COLO668 (cell line): ENCODE measurements at regions not wholly inside any gene's neighbourhood (a gene's known extent, or its start where the extent isn't known, plus 50 kb on each side); places are given as distances from the start of the nearest gene placed in this dataset.

Source experiments
- DNase-seq: peaks from one replicate; lab custom pipeline; 2025; ENCODE audit not compliant: unreplicated experiment; lab: John Stamatoyannopoulos, UW

DNA sequence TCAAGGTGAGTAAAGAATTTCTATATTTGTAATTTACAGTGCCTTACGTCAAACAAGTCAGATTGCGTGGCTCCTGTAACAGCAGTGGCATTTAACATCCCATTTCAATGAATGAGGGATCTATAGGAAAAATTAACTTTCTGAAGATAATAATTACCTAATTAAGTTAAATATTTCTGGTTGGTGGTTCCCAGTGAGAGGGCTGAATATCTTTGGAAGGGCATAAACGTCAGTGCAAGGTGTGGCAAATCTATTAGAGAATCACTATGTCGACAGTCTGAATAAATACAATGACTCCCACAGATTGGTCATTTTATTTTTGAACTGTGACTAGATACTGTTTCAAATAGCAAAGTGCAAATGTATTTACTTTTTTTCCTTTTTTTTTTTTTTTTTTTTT is 80.0 kb downstream of the S1PR1 start:
- no peak for DNase-seq

DNA sequence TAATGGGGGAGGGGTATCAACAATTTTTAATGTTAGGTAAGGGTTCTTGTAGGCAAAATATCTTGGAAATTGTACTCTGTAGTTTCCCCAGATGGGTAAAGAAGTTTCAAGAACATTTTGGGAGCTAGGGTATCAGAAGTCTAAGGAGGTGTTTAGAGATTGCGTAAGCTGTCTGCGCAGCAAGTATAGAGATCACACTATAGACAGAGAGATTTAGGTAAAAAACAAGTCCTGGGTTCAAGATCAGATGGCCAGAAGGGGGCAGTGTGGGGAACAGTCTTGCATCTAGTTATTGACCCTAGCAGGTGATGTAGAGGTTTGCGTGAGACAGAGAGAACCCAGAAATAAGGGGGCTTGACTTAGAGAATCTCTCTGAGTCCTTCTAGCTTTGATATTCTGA is 80.8 kb downstream of the S1PR1 start:
- DNase-seq: no peak

DNA sequence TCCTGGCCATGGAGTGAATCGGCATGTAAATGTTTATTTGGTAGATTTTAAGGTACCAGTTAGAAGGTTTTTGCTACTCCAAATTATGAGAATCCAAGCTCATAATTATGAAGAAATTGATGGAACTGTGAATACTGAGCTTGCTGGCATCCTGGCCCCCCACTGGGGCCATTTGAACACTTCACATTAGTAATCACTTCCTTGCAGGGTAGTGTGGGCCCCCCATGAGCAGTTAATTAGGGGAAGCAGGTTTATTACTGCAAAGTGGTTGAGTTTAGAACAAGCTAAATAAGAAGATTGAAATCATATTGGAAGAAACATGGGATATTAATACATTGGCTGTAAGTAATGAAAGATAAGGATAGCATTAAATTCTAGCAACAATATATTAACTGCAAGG is 86.7 kb downstream of the S1PR1 start:
- DNase-seq: no peak

DNA sequence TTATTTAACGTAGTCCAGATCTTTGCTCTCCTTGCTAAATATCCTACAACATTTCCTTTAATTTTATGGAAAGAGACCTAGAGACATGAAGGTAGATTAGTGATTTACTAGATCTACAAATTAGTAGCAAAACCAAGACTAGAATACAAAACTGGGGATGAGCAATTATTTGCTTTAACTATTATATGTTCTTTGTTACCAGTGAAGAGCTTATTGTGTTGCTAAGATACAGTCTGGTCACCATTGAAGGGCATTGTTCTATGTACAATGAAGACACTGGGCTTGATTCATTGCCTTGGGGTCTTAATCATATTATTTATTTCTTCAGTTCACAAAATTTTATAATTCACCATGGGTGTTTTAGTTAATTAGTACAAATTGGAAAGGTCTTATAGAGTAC is 88.3 kb downstream of the S1PR1 start:
- DNase-seq: no peak

DNA sequence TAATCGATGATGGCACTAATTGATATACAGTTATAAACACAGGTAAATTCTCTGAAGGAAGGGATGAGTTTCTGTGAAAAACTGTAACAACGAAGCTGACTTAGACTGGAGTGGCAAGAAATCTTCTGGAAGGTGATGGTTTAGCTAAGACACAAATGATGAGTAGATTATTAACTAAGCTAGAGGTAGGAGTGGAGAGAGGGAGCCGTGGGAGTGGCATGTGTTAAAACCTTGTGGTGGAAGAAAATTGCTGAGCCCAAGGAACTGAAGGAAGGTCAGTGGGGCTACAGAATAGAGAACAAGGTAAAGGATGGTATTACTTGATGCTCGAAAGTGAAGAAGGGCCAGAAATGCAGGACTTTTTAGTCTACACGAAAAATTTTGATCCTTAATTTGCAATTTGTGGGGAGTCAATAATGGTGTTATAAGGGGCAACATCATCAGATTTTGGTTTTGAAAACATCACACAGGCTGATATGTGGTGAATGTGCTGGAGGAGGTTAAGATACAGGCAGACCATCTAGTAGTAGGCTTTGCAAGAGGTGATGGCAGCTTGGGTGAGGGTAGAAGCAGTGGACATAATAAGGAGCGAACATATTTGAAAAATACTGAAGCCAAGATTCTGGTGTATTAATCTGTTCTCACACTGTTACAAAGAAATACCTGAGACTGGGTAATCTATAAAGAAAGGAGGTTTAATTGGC is 93.8 kb downstream of the S1PR1 start:
- no peak for DNase-seq

DNA sequence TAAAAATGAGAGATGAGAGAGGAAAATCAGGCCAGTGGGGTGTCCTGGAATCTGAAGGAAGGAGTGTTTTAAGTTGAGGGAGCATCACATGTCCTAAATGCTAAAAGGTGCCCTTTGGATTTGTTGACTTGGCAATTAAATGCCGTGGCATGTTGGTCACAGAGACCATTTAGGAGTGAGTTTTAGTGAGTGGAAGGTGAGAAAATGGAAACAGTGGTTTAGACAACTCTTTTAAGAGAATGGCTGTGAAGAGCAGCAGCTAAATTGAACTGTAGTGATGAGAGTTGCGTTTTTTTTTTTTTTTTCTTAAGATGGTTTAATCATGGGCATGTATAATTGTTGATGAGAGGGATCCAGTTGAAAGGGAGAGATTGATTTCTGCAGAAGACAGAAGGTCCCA is 95.0 kb downstream of the S1PR1 start:
- no peak for DNase-seq

DNA sequence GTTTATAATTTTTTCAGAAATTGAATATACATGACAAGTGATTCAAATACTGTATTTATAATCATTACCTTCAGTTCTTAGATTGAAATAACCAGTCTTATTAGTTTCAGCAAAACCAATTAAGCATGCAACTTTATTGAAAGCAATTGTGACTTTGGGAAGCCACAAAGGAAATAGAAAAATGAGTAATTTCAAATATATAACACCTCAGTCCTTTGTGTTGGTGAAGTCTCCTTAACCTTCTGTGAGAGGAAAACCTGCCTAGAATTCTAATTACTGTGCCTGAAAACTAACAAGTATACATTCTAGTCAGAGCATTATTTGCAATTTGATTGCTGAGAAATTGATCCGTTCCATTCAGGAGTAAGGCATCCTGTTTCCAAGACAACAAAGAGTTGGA is 95.8 kb downstream of the S1PR1 start:
- DNase-seq: no peak

DNA sequence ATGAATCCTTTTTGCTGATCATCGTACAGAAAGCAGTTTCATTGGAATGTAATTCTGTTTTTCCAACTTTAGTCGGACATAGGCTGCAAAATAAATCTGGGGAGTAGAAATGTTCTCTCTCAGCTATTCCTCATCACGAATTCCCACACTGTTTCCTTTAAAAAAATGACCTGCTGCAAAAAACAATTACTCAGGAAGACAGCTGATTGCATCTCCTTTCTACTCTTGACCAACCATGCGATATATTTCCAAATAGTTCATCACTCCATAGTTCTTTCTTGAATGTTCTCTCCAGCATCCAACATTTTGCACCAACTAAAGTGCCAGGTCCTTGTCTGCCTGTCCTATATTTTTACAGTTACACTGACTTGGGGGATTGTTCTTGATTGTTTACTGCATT is 96.4 kb downstream of the S1PR1 start:
- no peak for DNase-seq

DNA sequence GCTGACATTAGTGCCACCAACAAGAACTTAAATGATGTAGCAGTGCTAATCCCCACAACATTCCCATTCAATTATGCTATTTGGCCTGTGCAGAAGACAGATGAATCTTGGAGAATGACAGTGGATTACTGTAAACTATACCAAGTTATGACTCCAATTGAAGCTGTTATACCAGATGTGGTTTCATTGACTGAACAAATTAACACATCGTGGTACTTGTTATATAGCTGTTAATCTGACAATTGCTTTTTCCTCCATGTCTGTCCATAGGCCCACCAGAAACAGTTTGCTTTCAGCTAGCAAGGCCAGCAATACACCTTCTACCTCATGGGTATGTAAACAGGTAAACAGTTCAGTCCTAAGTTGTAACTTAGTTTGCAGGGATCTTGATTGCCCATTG is 101.1 kb downstream of the S1PR1 start:
- DNase-seq: no peak

DNA sequence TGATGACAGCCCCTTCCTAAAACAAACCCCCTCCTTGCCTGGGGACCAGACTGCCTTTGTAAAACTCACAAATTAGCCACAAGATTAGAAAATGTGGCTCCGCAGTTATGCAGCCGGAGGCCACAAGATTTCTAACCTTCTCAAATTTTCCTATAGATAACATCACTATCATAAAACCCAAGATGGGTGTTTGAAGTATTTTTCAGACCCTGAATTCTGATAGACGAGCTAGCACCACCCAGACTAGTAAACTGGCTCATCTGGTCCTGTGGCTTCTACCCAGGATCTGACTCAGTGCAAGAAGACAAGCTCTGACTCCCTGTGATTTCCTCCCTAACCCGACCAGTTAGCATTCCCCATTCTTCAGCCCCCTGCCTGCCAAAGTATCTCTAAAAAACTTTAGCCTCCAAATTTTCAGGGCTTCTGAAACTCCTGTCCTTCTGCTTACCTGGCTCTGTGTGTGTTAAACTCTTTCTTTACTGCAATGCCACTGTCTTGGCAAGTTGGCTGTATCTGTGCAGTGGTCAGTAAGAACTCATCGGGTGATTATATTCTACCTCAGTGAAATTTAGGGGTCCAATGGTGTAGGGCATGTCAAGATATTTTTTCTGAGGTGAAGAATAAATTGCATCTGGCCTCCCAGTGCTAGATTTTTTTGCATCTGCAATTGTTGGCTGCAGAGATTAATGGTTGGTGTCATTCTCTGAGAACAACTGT is 102.1 kb downstream of the S1PR1 start:
- no peak for DNase-seq

DNA sequence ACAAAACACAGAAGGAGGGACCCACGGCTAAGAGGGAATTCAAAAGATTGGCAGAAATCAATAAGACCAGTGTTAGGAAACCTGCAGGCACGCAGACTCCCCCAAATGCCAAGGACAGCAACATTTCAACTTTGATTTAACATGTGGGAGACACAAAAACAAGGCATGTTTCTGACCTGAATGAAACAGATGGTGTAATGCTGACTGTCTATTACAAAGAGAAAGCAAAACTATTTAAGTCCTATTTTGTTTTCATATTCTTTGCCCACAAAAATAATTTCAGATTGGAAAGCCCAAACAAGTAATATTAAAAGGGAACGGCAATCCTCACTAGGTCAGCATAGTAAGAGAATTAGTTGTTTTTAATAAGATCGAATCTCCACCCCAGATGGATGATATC is 107.9 kb downstream of the S1PR1 start:
- DNase-seq: no peak

DNA sequence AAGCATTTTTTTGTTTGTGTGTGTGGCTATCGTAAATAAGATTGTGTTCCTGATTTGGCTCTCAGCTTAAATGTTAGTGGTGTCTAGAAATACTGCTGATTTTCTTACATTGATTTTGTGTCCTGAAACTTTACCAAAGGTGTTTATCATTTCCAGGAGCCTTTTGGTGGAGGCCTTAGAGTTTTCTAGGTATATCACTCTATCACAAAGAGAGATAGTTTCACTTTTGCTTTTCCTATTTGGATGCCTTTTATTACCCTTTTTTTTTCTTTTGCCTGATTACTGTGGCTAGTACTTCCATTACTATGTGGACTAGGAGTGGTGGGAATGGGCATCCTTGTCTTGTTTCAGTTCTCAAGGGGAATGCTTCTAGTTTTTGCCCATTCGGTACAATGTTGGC is 109.6 kb downstream of the S1PR1 start:
- no peak for DNase-seq

DNA sequence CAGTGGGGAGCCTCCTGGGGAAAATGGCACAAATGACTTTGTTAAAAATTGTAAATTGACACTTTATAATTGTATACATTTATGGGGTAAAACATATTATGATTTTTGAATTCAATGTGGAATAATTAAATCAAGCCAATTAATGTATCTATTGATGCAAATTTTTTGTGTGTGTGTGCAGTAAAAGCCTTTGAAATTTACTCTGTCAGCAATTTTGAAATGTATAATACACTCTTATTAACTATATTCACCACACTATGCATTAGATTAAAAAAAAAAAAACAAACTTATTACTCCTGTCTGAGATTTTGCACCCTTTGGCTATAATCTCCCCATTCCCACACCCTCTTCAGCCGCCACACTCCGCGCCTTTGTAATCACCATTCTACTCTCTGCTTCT is 119.2 kb downstream of the S1PR1 start:
- no peak for DNase-seq

DNA sequence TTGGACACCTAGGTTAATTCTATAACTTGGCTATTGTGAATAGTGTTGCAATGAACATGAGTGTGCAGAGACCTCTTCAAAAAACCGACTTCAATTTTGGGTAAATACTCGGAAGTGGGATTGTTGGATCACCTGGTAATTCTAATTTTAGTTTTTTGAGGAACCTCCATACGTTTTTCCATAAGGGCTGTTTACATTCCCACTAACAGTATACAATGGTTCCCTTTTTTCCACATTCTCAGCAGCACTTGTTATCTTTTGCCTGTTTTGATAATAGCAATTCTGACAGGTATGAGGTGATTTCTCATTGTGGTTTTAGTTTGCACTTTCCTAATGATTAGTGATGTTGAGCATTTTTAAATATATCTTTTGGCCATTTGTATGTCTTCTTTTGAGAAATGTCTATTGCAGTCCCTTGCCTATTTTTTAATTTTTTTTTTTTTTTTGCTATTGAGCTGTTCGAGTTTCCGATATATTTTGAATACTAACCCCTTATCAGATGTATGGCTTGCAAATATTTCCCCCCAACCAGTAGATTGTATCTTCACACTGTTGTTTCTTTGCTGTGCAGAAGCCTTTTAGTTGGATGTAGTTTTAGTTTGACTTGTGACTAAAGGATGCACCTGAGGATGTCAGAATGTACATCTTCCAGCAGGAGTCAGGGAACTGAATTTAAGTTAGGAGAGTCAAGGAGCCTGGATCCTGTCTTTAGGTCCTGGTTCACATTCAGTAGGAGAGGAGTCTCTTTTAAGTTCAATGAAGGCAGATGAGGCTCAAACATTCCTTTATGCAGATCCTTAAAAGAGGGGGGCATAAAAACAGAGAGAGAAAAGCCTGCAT is 120.0 kb downstream of the S1PR1 start:
- DNase-seq: no peak

DNA sequence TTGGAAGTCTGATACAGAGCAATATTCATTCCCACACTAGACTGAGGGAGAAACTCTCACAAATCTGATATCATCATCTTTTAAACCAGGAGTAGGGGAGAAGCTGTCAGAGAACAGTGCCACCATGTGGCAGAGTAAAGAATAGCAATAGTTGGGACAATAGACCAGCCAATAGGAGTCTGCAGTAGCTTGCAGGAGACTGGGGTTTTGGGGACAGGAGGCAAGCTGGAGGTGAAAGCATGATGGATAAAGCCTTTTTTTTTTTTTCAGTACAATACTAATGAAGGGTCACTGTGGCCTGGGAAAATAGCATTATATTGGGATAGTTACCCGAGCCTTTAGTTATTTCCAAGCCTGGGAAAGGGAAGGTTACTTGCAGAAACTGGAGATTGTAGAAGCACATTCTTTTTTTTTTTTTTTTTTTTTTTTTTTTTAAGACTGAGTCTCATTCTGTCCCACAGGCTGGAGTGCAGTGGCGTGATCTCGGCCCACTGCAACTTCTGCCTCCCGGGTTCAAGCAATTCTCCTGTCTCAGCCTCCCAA is 120.7 kb downstream of the S1PR1 start:
- DNase-seq: peak; percentile 64

DNA sequence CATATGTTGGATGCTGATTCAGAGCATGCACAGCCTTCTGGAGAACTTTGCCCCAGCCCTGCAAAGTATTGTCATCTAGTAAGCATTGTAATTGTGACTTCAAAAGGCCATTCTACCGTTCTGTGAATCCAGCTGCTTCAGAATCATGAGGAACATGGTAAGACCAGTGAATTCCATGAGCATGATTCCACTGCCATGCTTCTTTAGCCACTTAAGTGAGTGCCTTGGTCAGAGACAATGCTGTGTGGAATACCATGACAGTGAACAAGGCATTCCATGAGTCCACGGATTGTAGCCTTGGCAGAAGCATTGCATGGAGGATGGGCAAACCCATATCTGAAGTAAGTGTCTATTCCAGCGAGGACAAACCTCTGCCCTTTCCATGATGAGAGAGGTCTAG is 123.7 kb downstream of the S1PR1 start:
- no peak for DNase-seq

DNA sequence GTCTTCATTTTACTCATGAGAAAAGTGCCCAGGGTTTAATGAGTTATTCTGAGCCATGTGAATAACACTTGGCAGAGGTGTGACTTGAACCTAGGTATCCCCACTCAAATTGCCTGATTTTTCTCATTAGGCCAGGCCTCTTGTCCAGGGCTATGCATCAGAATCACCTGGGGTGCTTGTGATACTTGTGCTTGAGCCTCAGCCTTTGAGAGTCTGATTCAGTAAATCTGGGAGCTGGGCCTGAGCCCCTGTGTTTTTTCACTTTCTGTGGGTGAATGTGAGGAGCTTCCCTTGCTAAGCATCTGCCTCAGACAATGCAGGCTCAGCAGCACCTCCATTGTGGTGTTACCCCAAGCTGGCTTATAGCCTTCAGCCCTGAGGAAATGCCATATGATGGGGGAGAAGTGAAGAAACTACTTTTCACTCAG is 127.1 kb downstream of the S1PR1 start:
- no peak for DNase-seq

DNA sequence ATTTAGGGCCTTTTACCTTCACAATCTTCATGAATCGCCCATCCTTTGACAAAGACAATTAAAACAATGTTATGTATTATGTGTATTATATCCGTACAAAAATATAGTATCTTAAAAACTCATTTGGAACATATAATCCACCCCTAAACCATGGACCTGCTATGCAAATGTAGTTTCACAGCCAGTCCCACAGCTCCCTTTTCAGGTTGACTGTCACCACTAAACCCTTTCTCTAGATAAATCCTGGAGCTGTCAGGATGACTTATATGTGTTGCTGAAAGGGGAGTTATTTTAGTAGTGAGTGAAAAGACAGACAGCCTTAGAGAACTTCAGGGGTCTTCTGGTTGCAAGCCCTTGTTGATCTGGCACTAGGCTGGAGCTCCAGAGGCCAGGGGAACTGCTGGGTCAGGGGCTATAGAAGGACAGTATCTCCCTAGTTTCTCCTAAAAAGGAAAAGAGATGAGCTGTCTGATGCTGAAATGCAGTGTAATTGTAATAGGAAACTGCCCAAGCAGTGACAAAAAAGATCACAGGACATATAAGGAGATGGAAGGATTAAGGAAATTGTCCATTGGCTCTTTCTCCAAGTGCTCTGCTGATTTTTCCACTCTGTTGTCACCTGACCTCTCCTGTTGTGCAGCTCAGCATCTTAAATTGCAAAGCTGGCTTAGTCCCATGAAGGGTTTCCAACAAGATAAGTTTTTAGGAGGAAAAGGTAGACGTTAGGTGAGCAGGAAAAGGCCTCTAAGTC is 127.7 kb downstream of the S1PR1 start:
- no peak for DNase-seq

DNA sequence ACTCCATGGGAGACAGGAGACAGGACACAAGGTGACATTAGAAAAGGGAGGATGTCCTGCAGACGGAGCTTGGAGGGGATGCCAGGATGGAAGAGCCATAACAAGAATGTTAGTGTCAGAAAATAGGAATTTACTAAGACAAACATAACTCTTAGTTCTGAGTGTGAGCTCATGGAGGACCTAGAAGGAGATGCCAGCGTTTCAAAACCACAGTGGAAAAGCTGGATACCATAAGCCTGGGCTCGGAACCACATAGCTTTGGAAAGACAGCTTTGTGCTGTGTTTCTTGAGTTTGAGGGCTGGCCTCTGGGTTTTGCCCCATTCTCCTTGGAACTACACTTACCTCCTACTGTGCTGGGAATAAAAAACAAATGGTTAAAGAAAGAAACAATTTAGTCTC is 128.4 kb downstream of the S1PR1 start:
- no peak for DNase-seq

DNA sequence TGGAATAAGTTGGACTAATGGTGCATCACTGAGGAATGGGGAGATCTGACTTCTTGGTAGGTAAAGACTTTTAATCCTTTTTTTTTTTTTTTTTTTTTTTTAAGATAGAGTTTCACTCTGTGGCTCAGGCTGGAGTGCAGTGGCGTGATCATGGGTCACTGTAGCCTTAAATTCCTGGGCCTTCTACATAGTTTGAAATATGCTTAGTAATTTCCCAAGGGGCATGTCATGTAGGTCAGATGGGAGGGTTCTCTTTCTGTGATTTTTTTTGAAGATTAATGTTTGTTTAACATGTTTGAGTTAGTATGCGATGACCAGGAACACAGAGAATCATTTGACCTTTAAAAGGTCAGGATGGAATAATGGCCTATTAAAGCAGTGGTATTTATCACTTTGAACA is 129.1 kb downstream of the S1PR1 start:
- no peak for DNase-seq
